ENCODE measurements at regions not wholly inside any gene's neighbourhood (a gene's known extent, or its start where the extent isn't known, plus 50 kb on each side); places are given as distances from the start of the nearest gene placed in this dataset.

- Histone ChIP-seq H4K20me1 (ENCODE audit: insufficient read depth) (no peaks in the 10 kb centered on the region), H3K27me3 (ENCODE audit: insufficient read depth, low read depth, low read length) (no peaks in the 10 kb centered on the region), H3F3A (ENCODE audit: insufficient read depth, low read length, poor library complexity, severe bottlenecking) (no peaks in the 10 kb centered on the region), H3K9me2 (ENCODE audit: insufficient read depth, low read length) (no peaks in the 10 kb centered on the region), H3K9ac (ENCODE audit: low read length) (no peak overlapping the region), H3K27ac (ENCODE audit: low read length) (no peak overlapping the region), H3K79me2 (replicated peaks; ENCODE audit: insufficient read depth, low read length) (no peaks in the 10 kb centered on the region), H3K36me3 (ENCODE audit: insufficient read depth, low read length) (no peaks in the 10 kb centered on the region), H3K4me3 (ENCODE audit: low read length) (no peak overlapping the region), H3K4me2 (ENCODE audit: low read length) (no peak overlapping the region), H3K9me3 (ENCODE audit: low read length) (no peaks in the 10 kb centered on the region), H2AFZ (ENCODE audit: low read depth, low read length) (no peak overlapping the region)
- TF ChIP-seq POLR2AphosphoS5 (IDR thresholded peaks at IDR 0.05) (no peak), RAD21 (conservative IDR thresholded peaks at IDR 0.05) (no peak), EZH2 (IDR thresholded peaks at IDR 0.05; ENCODE audit: borderline replicate concordance, insufficient read depth, low read length, poor library complexity, severe bottlenecking) (no peak), MXI1 (conservative IDR thresholded peaks at IDR 0.05; ENCODE audit: poor library complexity, severe bottlenecking) (no peak), CTCF (IDR thresholded peaks at IDR 0.05; ENCODE audit: poor library complexity, severe bottlenecking) (no peak), SMC3 (conservative IDR thresholded peaks at IDR 0.05; ENCODE audit: poor library complexity) (no peak), REST (IDR thresholded peaks at IDR 0.05; ENCODE audit: borderline replicate concordance) (no peak), TAF1 (IDR thresholded peaks at IDR 0.05; ENCODE audit: low read depth) (no peak), EP300 (conservative IDR thresholded peaks at IDR 0.05; ENCODE audit: poor library complexity, severe bottlenecking) (no peak)
Observed at GRCh38 chr1:244159646-244160045, 108.6 kb downstream of the ZBTB18 start.

GRCh38 chr1:244160455-244161235 lies 109.6 kb downstream of the ZBTB18 start:
- H3K4me3 ChIP-seq (ENCODE audit: low read length) = no peak overlapping the region
- H3K27ac ChIP-seq (ENCODE audit: low read length) = peak overlapping the region; percentile 71
- H4K20me1 ChIP-seq (ENCODE audit: insufficient read depth) = no peaks in the 10 kb centered on the region
- no peaks in the 10 kb centered on the region for H3K79me2 ChIP-seq (replicated peaks; ENCODE audit: insufficient read depth, low read length)
- no peaks in the 10 kb centered on the region for H3K36me3 ChIP-seq (ENCODE audit: insufficient read depth, low read length)
- TF ChIP-seq EZH2 (IDR thresholded peaks at IDR 0.05; ENCODE audit: borderline replicate concordance, insufficient read depth, low read length, poor library complexity, severe bottlenecking) = no peak
- no peak for TF ChIP-seq REST (IDR thresholded peaks at IDR 0.05; ENCODE audit: borderline replicate concordance)
- no peak for TF ChIP-seq TAF1 (IDR thresholded peaks at IDR 0.05; ENCODE audit: low read depth)
- no peak for TF ChIP-seq RAD21 (conservative IDR thresholded peaks at IDR 0.05)
- TF ChIP-seq EP300 (conservative IDR thresholded peaks at IDR 0.05; ENCODE audit: poor library complexity, severe bottlenecking) = no peak
- TF ChIP-seq SMC3 (conservative IDR thresholded peaks at IDR 0.05; ENCODE audit: poor library complexity) = no peak
- no peak overlapping the region for H2AFZ ChIP-seq (ENCODE audit: low read depth, low read length)
- no peak overlapping the region for H3K4me2 ChIP-seq (ENCODE audit: low read length)
- no peak overlapping the region for H3K9ac ChIP-seq (ENCODE audit: low read length)
- H3K27me3 ChIP-seq (ENCODE audit: insufficient read depth, low read depth, low read length) = no peaks in the 10 kb centered on the region
- no peaks in the 10 kb centered on the region for H3K9me3 ChIP-seq (ENCODE audit: low read length)
- no peaks in the 10 kb centered on the region for H3F3A ChIP-seq (ENCODE audit: insufficient read depth, low read length, poor library complexity, severe bottlenecking)
- no peaks in the 10 kb centered on the region for H3K9me2 ChIP-seq (ENCODE audit: insufficient read depth, low read length)
